AG10803 (cell line): ENCODE measurements at regions not wholly inside any gene's neighbourhood (a gene's known extent, or its start where the extent isn't known, plus 50 kb on each side); places are given as distances from the start of the nearest gene placed in this dataset.

Source experiments
- DNase-seq: peaks from one replicate; pipeline ENCODE4 v3.0.0; 2010; ENCODE audit warnings: low read depth
- H3K4me3 ChIP-seq: 2 replicates; pipeline ENCODE4 v1.5.1; 2011; ENCODE audit warnings: mild to moderate bottlenecking, low read length, control low read depth
- TF ChIP-seq, protein P1 (sequence below): conservative IDR thresholded peaks from 2 replicates; pipeline ENCODE4 v1.5.1; 2011; ENCODE audit warnings: mild to moderate bottlenecking, low read length, control low read depth, inconsistent platforms

DNA sequence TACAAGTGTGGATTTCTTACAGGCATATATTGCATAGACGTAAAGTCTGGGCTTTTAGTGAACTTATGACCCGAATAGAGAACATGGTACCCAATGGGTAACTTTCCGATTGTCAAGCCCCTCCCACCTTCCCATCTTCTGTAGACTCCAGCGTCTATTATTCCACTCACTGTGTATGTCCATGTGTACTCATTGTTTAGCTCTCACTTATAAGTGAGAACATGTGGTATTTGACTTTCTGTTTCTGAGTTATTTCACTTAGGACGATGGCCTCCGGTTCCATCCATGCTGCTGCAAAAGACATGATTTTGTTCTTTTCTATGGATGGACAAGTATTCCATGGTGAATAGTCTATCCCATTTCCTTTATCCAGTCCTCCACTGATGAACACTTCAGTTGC, 306.4 kb downstream of the CD83 start:
- DNase-seq = no peak
- TF ChIP-seq, protein P1, sequence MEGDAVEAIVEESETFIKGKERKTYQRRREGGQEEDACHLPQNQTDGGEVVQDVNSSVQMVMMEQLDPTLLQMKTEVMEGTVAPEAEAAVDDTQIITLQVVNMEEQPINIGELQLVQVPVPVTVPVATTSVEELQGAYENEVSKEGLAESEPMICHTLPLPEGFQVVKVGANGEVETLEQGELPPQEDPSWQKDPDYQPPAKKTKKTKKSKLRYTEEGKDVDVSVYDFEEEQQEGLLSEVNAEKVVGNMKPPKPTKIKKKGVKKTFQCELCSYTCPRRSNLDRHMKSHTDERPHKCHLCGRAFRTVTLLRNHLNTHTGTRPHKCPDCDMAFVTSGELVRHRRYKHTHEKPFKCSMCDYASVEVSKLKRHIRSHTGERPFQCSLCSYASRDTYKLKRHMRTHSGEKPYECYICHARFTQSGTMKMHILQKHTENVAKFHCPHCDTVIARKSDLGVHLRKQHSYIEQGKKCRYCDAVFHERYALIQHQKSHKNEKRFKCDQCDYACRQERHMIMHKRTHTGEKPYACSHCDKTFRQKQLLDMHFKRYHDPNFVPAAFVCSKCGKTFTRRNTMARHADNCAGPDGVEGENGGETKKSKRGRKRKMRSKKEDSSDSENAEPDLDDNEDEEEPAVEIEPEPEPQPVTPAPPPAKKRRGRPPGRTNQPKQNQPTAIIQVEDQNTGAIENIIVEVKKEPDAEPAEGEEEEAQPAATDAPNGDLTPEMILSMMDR = no peak
- H3K4me3 ChIP-seq = no peak overlapping the region

DNA sequence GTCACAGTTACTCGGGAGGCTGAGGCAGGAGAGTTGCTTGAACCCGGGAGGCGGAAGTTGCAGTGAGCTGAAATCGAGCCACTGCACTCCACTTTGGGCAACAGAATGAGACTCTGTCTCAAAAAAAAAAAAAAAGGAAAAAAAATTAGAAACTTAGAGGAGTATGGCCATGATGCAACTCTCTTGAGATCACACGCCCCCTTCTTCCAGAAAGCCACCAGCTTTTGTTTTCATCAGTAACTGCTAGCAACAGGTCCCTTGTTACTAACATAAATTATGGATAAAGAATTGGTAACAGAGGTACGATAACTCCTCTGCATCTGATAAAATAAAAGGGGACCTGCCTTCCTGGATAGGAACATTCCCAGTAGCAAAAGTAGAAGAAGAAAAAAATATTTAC, 308.2 kb downstream of the CD83 start:
- DNase-seq = no peak
- H3K4me3 ChIP-seq = no peak overlapping the region
- TF ChIP-seq, protein P1 = no peak

DNA sequence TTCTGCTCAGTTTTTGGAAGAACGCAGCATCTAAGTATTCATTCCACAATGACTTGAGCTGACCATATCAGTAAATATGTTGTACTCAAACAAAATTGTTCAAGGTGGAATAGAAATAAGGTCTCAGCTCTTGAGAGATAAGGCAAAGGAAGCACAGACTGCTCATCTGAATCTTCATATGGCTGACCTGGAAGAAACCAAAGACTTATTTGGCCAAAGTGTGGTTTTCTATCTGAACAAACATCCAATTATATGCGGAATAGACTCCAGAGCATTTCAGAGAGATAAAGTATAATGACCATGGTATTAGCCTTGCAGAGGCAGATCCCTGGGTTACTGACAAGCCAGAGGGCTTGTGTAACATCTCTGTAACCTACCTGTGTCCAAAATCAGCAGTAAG, 308.7 kb downstream of the CD83 start:
- TF ChIP-seq, protein P1 = no peak
- no peak for DNase-seq
- no peak overlapping the region for H3K4me3 ChIP-seq

DNA sequence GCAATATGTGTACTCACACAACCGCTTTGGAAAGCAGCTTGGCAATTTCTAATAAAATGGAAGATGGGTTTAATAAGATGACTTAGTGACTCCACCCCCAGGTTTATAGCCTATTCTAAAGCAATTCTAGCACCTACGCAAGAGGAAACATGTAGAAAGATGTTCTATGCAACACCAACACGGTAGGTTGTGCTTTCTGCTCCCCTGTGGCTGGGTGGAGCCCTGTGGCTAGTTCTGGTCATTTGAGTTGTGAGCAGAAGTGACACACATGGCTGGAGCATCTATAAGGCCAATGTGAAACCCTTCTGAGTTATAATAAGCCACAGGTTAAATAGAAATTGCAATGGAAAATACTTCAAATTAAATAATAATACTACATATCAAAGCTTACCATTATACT, 310.7 kb downstream of the CD83 start:
- no peak overlapping the region for H3K4me3 ChIP-seq
- no peak for DNase-seq
- TF ChIP-seq, protein P1 = no peak

DNA sequence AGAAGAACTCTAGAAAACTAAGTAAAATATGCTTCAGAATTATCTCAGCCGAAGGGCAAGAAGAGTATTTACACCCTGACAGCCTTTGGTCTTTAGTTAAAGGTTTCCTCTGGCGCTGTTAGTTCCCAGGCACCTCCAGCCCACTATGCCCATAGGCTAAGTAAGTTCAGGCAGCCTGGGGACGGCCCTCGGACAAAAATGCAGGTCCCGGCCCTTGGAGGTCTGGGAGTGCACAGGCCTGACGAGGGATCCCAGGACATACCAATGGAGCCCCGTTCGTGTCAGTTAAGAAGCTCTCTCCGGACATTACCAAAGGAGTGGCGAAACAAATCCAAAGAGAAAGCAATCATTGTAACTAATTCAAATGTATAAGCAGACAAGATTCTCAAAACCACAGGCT, 311.8 kb downstream of the CD83 start:
- TF ChIP-seq, protein P1 = no peak
- DNase-seq = no peak

DNA sequence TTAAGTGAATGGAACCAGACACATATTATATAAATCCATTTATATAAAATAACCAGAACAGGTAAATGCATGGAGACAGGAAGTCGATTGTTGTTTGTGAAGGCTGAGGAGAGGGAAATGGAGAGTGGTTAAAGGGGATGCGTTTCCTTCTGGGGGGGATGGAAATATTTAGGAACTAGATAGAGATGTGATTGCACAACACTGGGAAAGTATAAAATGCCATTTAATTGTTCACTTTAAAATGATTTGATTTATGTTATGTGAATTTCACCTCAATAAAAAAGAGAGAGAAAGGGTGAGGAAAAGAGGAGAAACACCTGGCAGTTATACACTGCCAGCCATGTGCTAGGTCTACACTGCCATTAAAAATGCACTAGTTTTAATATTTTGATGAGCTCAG, 312.6 kb downstream of the CD83 start:
- no peak for DNase-seq
- no peak overlapping the region for H3K4me3 ChIP-seq
- TF ChIP-seq, protein P1 = no peak

More for the DNA sequence above, 311.8 kb downstream of the CD83 start:
- no peak overlapping the region for H3K4me3 ChIP-seq

DNA sequence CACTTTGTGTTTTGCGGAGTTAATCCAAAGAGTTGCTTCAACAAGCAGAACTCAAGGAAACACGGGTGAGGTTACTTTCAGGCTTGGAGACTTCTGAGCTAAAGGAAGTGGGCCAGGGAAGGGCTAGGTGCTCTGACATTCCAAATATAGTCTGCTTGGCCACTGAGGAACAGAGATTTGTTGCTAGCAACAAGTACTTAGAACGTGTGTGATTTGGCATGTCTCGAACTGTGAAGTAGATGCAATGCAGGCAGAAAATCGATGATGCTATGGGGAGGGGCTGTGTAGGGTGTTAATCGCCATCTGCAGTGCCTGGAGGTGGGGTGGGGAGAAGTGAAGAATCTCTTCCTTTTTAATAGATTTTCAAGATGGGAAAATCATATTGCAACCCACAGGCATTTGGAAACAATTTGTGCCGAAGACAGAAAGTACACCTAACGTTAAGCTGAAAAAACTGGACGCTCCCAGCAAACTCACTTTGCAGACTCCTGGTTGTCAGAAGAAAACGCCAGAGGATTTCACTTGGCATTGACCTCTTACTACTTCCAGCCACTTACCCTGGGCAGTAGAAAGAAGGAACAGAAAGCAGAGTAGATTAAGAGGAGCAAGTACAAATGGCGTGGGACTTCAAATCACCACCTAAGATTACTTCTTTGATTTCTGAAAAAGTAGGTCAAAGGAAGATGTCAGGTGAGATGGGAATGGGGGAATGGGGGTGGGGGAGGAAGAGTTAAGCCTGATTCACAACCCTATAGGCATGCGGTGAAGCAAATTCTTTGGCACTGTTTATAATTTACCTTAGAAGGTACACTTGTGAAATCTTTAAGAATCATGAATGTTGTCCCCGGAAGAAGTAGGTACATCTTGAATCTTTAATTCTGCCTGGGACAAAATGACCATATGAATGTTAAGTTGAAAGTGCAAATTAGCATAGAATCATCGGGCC, 314.1 kb downstream of the CD83 start:
- H3K4me3 ChIP-seq = no peak overlapping the region
- DNase-seq = no peak
- TF ChIP-seq, protein P1 = no peak
